ENCODE measurements at regions not wholly inside any gene's neighbourhood (a gene's known extent, or its start where the extent isn't known, plus 50 kb on each side); places are given as distances from the start of the nearest gene placed in this dataset.

DNA sequence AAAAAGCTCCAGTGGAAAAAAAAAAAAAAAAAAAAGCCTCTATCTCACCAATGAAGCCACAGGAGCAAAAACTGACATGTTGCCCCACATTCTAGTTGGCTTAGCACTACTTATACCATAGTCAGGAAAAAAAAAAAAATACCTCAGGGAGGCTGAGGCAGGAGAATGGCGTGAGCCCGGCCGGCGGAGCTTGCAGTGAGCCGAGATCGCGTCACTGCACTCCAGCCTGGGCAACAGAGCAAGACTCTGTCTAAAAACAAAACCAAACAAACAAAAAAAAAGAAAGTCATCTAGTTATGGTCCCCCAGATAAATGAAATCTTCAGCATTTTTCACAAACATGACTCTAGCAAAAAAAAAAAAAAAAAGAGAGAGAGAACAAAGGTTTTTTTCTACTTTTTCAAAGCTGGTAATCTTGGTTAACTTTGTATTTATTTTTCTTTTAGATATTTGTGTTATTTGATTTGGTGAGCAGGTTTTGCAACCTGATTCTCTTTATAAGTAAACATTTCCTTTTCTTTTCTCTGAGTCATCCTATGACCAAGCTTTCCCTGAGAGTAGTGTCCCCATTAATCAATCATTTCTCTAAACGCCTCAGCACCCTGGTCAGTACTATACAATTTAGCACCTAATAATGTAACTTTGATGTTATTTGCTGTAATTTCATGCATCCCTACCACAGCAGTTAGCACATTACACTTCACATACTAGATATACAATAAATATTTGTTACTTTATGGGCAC is 273.7 kb upstream of the PIK3C3 start:
- Histone ChIP-seq H4K20me1 (ENCODE audit: control insufficient read depth, insufficient read depth, low read depth, low read length) (no peaks in the 10 kb centered on the region), H3K79me2 (ENCODE audit: control insufficient read depth, low read length) (no peaks in the 10 kb centered on the region), H3K4me3 (ENCODE audit: low read length) (no peak overlapping the region), H3F3A (ENCODE audit: control insufficient read depth, insufficient read depth) (no peaks in the 10 kb centered on the region), H3K9me3 (ENCODE audit: control insufficient read depth, insufficient read depth, low read length) (no peaks in the 10 kb centered on the region), H3K27ac (ENCODE audit: low read depth, low read length) (no peak overlapping the region), H3K4me1 (ENCODE audit: control insufficient read depth, low read length) (no peaks in the 10 kb centered on the region), H3K4me2 (ENCODE audit: low read length) (no peak overlapping the region), H3K27me3 (ENCODE audit: control insufficient read depth, low read length) (no peaks in the 10 kb centered on the region), H3K9me2 (replicated peaks; ENCODE audit: control insufficient read depth, low read length) (no peaks in the 10 kb centered on the region), H3K36me3 (ENCODE audit: control insufficient read depth, low read length) (no peaks in the 10 kb centered on the region)
- TF ChIP-seq, protein P1, sequence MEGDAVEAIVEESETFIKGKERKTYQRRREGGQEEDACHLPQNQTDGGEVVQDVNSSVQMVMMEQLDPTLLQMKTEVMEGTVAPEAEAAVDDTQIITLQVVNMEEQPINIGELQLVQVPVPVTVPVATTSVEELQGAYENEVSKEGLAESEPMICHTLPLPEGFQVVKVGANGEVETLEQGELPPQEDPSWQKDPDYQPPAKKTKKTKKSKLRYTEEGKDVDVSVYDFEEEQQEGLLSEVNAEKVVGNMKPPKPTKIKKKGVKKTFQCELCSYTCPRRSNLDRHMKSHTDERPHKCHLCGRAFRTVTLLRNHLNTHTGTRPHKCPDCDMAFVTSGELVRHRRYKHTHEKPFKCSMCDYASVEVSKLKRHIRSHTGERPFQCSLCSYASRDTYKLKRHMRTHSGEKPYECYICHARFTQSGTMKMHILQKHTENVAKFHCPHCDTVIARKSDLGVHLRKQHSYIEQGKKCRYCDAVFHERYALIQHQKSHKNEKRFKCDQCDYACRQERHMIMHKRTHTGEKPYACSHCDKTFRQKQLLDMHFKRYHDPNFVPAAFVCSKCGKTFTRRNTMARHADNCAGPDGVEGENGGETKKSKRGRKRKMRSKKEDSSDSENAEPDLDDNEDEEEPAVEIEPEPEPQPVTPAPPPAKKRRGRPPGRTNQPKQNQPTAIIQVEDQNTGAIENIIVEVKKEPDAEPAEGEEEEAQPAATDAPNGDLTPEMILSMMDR (IDR thresholded peaks at IDR 0.05; ENCODE audit: low read depth, low read length, poor library complexity, severe bottlenecking) = no peak
- TF ChIP-seq EZH2phosphoT487 (IDR thresholded peaks at IDR 0.05; ENCODE audit: borderline replicate concordance, low read length) = no peak

DNA sequence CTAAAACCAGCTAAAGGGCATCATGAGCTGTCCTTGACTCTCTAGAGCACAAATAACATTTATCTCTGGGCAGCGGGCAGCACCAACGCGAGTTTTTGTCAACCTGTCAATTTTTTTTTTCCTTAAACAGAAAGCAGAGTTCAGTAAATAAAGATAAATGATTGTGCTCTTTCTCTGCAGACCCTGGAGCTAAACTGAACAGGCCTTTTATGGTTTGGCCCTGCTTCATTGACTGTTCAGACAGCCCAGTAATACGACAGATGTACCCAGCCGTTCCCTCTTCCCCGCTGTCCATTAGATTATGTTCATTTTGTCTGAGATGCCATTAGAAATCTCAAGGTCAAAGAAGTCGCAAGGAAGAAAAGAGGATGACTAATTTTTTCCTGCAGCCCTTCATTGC is 280.5 kb upstream of the PIK3C3 start:
- H3K4me1 ChIP-seq (ENCODE audit: control insufficient read depth, low read length) = no peaks in the 10 kb centered on the region
- H3K27ac ChIP-seq (ENCODE audit: low read depth, low read length) = no peak overlapping the region
- H3K9me2 ChIP-seq (replicated peaks; ENCODE audit: control insufficient read depth, low read length) = no peaks in the 10 kb centered on the region
- H3K27me3 ChIP-seq (ENCODE audit: control insufficient read depth, low read length) = no peaks in the 10 kb centered on the region
- no peaks in the 10 kb centered on the region for H3K36me3 ChIP-seq (ENCODE audit: control insufficient read depth, low read length)
- no peaks in the 10 kb centered on the region for H3K79me2 ChIP-seq (ENCODE audit: control insufficient read depth, low read length)
- H3K9me3 ChIP-seq (ENCODE audit: control insufficient read depth, insufficient read depth, low read length) = no peaks in the 10 kb centered on the region
- TF ChIP-seq, protein P1 (IDR thresholded peaks at IDR 0.05; ENCODE audit: low read depth, low read length, poor library complexity, severe bottlenecking) = no peak
- no peak for TF ChIP-seq EZH2phosphoT487 (IDR thresholded peaks at IDR 0.05; ENCODE audit: borderline replicate concordance, low read length)
- H3K4me2 ChIP-seq (ENCODE audit: low read length) = no peak overlapping the region
- no peaks in the 10 kb centered on the region for H4K20me1 ChIP-seq (ENCODE audit: control insufficient read depth, insufficient read depth, low read depth, low read length)
- no peak overlapping the region for H3K4me3 ChIP-seq (ENCODE audit: low read length)
- no peaks in the 10 kb centered on the region for H3F3A ChIP-seq (ENCODE audit: control insufficient read depth, insufficient read depth)

DNA sequence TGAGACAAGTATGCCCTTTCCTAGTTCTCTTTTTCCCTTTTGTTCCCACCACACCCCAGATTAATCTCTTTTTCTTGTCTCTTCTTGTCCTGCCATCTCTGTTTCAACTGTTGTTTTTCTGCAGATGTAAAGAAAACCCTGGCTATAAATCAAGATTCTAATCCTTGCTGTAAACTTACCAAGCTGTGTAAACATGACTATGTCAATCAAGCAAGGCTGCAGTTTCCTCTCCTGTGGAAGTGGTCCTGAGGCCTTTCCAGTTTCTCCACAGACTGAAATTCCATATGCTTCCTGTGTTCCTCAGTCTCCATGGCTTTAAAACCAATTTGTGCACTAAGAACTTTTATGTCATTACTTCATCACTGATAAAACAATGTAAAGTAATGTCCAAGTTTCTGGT is 288.8 kb upstream of the PIK3C3 start:
- Histone ChIP-seq H3K4me2 (ENCODE audit: low read length) (no peak overlapping the region), H3K9me3 (ENCODE audit: control insufficient read depth, insufficient read depth, low read length) (no peaks in the 10 kb centered on the region), H3K27me3 (ENCODE audit: control insufficient read depth, low read length) (no peaks in the 10 kb centered on the region), H4K20me1 (ENCODE audit: control insufficient read depth, insufficient read depth, low read depth, low read length) (no peaks in the 10 kb centered on the region), H3K9me2 (replicated peaks; ENCODE audit: control insufficient read depth, low read length) (no peaks in the 10 kb centered on the region), H3K27ac (ENCODE audit: low read depth, low read length) (no peak overlapping the region), H3K79me2 (ENCODE audit: control insufficient read depth, low read length) (no peaks in the 10 kb centered on the region), H3K4me3 (ENCODE audit: low read length) (no peak overlapping the region), H3K4me1 (ENCODE audit: control insufficient read depth, low read length) (no peaks in the 10 kb centered on the region), H3K36me3 (ENCODE audit: control insufficient read depth, low read length) (no peaks in the 10 kb centered on the region), H3F3A (ENCODE audit: control insufficient read depth, insufficient read depth) (no peaks in the 10 kb centered on the region)
- TF ChIP-seq EZH2phosphoT487 (IDR thresholded peaks at IDR 0.05; ENCODE audit: borderline replicate concordance, low read length) = no peak
- TF ChIP-seq, protein P1 (IDR thresholded peaks at IDR 0.05; ENCODE audit: low read depth, low read length, poor library complexity, severe bottlenecking) = no peak

Data from DOHH2 (cell line).